NCI-H146 treated with DMSO at 0.1 percent for 48 hours (cell line): ENCODE measurements at regions not wholly inside any gene's neighbourhood (a gene's known extent, or its start where the extent isn't known, plus 50 kb on each side); places are given as distances from the start of the nearest gene placed in this dataset.
"Not testable (repeated sequence)": the region's sequence is repeated elsewhere in the genome, so short reads cannot be mapped to it uniquely, and the experiment has no call there.

Source experiments
- DNase-seq: peaks from one replicate; lab custom pipeline; 2025; ENCODE audit not compliant: unreplicated experiment; lab: John Stamatoyannopoulos, UW

- DNase-seq: no peak
These were observed 52.6 kb upstream of the ICA1 start for GRCh38 chr7:8314566-8314965.

- DNase-seq: no peak
These were observed 57.1 kb upstream of the ICA1 start for GRCh38 chr7:8319115-8319514.

GRCh38 chr7:8320174-8320573, 58.2 kb upstream of the ICA1 start:
- DNase-seq: no peak

- no peak for DNase-seq
These were observed 59.3 kb upstream of the ICA1 start for GRCh38 chr7:8321312-8321711.

DNA sequence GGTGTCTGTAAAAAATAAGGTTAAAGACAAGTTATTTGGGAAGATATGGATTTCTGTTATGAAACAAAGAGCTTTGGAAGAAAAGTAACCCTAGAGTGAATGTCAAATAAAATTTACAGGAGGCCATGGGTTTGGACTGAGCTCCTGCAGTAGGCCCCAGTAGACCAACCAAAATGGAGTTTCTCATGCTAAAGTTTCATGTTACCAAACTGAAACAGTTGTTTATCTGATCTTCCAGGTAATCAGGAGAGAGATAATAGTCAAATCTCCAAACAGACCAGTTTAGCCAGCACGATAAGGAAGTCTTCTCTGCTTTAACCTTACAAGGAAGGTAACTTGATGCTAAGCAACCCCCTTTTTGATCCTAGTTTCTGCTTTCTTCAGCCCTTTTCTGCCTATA, 60.7 kb upstream of the ICA1 start:
- DNase-seq: no peak

- DNase-seq: no peak
These were observed 63.1 kb upstream of the ICA1 start for GRCh38 chr7:8325067-8325466.

DNA sequence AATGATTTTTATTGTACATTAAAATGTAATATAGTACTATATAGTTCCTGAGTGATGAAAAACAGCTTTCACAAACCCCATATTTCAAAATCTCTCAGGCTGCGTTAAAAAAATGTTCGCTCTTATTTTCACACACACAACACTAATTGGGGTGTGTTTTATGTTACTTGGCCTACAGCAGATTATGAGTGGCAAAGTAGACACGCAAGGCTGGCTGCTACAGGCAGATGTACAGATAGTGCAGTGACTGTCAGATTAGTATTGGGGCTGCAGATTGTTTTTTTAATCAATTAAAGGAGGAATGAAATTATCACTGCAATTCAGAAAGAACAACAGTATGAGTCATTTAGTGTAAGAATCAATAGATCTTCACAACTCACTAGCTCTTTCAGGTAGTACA, 65.2 kb upstream of the ICA1 start:
- no peak for DNase-seq

GRCh38 chr7:8338206-8338605, 76.2 kb upstream of the ICA1 start:
- no peak for DNase-seq

- peak; percentile 64 for DNase-seq
These were observed 81.6 kb upstream of the ICA1 start for GRCh38 chr7:8343556-8343955.

- not testable (repeated sequence) for DNase-seq
These were observed 85.4 kb upstream of the ICA1 start for GRCh38 chr7:8347395-8347794.

- DNase-seq: not testable (repeated sequence)
These were observed 81.8 kb upstream of the NXPH1 start for GRCh38 chr7:8351654-8352053.

DNA sequence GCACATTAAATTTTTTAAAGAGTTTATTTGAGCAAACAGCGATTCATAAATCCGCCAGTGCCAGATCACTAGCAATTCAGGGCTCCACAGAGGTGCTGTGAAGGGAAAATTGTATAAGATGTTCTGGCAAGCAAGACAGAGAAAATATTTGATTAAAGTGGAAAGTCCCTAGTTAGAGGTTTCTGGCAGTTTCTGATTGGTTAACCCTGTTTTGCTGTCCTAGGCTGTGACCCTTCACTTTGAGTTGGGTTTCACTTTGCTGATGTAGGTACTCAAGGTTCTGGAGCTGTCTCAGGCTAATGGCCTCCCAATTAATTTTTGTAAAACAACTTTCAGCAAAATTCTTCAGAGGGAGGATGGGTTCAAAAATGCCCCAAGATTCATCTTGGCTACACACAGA, 79.4 kb upstream of the NXPH1 start:
- DNase-seq: no peak

- DNase-seq: no peak
These were observed 78.9 kb upstream of the NXPH1 start for GRCh38 chr7:8354503-8354902.

GRCh38 chr7:8356071-8356470, 77.3 kb upstream of the NXPH1 start:
- no peak for DNase-seq

DNA sequence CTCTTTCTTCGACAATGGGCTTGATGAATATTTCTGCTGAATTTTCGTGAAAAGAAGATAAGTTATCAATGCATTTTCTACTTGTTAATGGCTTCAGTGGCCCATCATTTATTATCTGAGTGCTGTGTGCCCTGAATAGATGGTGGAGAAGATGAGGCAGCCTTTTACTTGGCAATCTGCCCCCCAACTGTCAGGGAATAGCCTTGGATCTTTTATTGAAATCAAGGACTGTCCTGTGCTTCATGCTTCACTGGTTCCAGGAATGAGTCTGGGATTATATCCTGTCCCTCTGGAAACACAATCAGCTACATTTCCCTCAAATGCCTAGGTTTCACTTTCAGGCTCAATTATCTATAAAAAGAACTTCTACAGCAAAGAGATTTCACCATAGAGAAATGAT, 75.9 kb upstream of the NXPH1 start:
- peak; percentile 35 for DNase-seq

- DNase-seq: no peak
These were observed 72.8 kb upstream of the NXPH1 start for GRCh38 chr7:8360564-8361153.

DNA sequence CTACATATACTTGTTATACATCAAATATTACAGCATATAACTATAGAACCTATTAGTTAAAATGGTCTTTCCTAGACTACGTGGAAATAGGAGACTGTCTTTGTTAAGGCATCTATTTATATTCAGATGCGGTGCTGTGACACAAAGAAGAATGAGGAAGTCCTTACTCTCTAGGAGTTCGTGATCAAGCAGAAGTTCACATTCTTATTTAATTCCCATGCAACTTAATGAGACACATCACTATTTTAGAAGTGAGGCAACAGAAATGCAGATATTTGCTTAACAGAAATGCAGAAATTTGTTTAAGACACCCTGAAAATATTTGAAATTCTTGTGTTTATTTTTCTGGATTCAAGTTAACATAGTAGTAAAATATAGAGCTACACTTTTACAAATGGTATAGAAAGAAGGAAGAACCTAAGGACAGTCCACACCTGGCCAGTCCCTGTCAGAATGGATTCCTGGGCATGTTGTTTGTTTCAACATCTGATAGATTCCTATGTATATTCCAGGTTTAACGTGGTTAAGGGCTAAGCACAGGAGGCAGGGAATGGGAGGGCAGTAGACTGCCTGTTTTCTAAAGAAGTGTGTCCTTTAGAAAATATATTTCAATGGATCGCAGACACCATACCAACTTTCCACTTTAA, 70.6 kb upstream of the NXPH1 start:
- DNase-seq: no peak

GRCh38 chr7:8363407-8364015, 69.9 kb upstream of the NXPH1 start:
- DNase-seq: no peak

DNA sequence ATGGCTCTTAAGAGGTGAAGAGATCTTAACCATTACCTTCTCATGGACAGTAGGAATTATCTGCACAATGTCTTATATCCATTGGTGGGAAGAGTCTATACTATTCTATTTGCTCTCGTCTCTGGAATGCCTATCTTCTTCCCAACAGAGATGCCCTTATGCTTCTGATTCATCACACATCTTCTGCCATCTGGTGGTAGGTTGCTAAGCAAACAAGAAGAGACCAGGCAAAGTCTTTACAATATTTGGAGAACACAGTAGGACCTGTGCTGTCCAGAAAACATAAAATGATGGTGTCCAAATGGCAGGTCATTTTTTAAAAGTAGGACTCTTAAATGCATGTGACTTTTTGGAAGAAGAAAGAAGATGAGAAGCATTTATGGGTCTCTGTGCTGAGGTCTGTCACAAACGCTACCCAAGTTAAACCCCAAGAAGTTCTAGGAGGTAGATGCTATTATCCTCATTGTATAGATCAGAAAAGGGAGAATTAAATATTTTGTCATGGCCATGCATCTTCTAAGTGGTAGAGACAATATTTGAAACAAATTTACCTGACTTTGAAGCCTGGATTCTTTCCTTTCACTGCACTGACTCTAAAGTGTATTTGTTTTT, 67.8 kb upstream of the NXPH1 start:
- DNase-seq: peak; percentile 66

DNA sequence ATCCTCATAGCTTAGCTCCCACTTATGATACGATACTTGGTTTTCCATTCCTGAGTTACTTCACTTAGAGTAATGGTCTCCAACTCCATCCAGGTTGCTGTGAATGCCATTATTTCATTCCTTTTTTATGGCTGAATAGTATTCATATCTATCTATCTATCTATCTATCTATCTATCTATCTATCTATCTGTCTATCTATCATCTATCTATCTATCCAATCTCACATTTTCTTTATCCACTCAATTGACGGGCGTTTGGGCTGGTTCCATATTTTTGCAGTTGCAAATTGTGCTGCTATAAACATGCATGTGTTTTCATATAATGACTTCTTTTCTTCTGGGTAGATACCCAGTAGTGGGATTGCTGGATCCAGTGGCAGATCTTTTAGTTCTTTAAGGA, 65.4 kb upstream of the NXPH1 start:
- not testable (repeated sequence) for DNase-seq

DNA sequence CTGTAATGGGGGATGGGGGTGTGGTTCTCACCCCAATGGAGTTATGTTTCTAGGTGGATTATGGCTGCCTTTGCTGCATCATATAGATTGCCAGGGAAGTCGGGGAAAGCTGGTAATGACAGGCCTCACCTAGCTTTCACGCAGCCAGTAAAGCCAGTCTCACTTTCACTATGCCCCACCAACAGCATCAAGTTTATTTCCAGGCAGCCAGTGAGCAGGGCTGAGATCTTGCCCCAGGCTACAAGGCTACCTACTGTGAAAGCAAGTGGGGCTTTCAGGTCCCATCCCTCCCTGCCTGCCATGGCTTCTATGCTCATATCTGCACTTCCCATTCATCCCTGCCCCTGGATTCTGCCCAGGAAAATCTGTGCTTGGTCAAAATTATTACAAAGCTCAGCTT, 61.7 kb upstream of the NXPH1 start:
- DNase-seq: no peak

DNA sequence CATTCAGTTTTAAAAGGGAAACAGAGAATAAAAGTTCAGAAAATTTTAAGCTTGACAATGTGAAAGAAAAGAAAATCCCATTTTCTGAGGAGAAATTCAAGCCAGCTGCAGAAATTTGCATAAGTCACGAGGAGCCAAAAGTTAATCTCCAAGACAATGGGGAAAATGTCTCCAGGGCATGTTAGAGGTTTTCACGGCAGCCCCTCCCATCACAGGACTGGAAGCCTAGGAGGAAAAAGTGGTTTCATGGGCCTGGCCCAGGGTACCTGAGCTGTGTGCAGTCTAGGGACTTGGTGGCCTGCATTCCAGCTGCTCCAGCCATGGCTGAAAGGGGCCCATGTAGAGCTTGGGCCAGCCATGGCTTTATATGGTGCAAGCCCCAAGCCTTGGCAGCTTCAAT, 59.6 kb upstream of the NXPH1 start:
- no peak for DNase-seq
